Thymus (tissue), 11 donors: ENCODE measurements at regions not wholly inside any gene's neighbourhood (a gene's known extent, or its start where the extent isn't known, plus 50 kb on each side); places are given as distances from the start of the nearest gene placed in this dataset.

Experiments
- DNase-seq, 9 donors: peaks; one replicate each; pipeline ENCODE4 v3.0.0-alpha.2; 2013; ENCODE audit warnings: low spot score in 9 of 9, low read depth in 6 of 9, missing footprints in 1 of 9
- H3K27ac ChIP-seq, 2 donors: one replicate each; pipeline ENCODE4 v1.5.1; 2013; ENCODE audit warnings: control low read depth in 1 of 2, low read depth in 1 of 2, low read length in 1 of 2, mild to moderate bottlenecking in 1 of 2, moderate library complexity in 1 of 2
- H3K27me3 ChIP-seq, 2 donors: one replicate each; pipeline ENCODE4 v1.5.1; 2013; ENCODE audit warnings: low read length in 1 of 2; ENCODE audit not compliant: control insufficient read depth in 2 of 2, insufficient read depth in 1 of 2
- H3K36me3 ChIP-seq, 2 donors: one replicate each; pipeline ENCODE4 v1.5.1; 2013; ENCODE audit warnings: low read length in 1 of 2, mild to moderate bottlenecking in 1 of 2, moderate library complexity in 1 of 2; ENCODE audit not compliant: control insufficient read depth in 2 of 2, insufficient read depth in 2 of 2
- H3K4me1 ChIP-seq, 2 donors: one replicate each; pipeline ENCODE4 v1.5.1; 2013; ENCODE audit warnings: low read length in 2 of 2; ENCODE audit not compliant: control insufficient read depth in 2 of 2, insufficient read depth in 2 of 2
- H3K4me3 ChIP-seq, 2 donors: one replicate each; pipeline ENCODE4 v1.5.1; 2013; ENCODE audit warnings: low read length in 2 of 2, control low read depth in 1 of 2, mild to moderate bottlenecking in 1 of 2
- H3K9me3 ChIP-seq, 2 donors: one replicate each; pipeline ENCODE4 v1.5.1; 2013; ENCODE audit warnings: low read length in 1 of 2, mild to moderate bottlenecking in 1 of 2; ENCODE audit not compliant: control insufficient read depth in 2 of 2, insufficient read depth in 1 of 2
- WGBS: extraction: QIAGEN DNeasy Blood & Tissue Kit; methylation state at CpG from one replicate; pipeline ENCODE4 v1.1.7; 2013; 5-methylcytosine and 5-hydroxymethylcytosine counted together
- donor health status: healthy.

- no peak for DNase-seq
- H3K9me3 ChIP-seq = peaks cover 0 to 1% of the 10 kb centered on the region in 2 donors
- H3K4me3 ChIP-seq = no peak overlapping the region
- no peak overlapping the region for H3K27ac ChIP-seq
- no peaks in the 10 kb centered on the region for H3K36me3 ChIP-seq
- 79% methylated on average over 3 of the region's 3 CpGs for WGBS
- no peaks in the 10 kb centered on the region for H3K4me1 ChIP-seq
- H3K27me3 ChIP-seq = no peaks in the 10 kb centered on the region
Observed at GRCh38 chr7:11970132-11970531, 138.1 kb upstream of the THSD7A start.

GRCh38 chr7:11985376-11985775 is 153.4 kb upstream of the THSD7A start:
- DNase-seq = no peak
- no peaks in the 10 kb centered on the region for H3K36me3 ChIP-seq
- no peaks in the 10 kb centered on the region for H3K27me3 ChIP-seq
- H3K27ac ChIP-seq = no peak overlapping the region
- H3K9me3 ChIP-seq = no peaks in the 10 kb centered on the region
- H3K4me1 ChIP-seq = no peaks in the 10 kb centered on the region
- H3K4me3 ChIP-seq = no peak overlapping the region

GRCh38 chr7:11985971-11986370 is 154.0 kb upstream of the THSD7A start:
- WGBS = 79% methylated on average over 3 of the region's 3 CpGs
- Histone ChIP-seq H3K27ac (no peak overlapping the region), H3K36me3 (no peaks in the 10 kb centered on the region), H3K4me1 (no peaks in the 10 kb centered on the region), H3K4me3 (no peak overlapping the region), H3K9me3 (no peaks in the 10 kb centered on the region), H3K27me3 (no peaks in the 10 kb centered on the region)
- DNase-seq = no peak

- H3K4me1 ChIP-seq = no peaks in the 10 kb centered on the region
- DNase-seq = no peak
- H3K9me3 ChIP-seq = no peaks in the 10 kb centered on the region
- H3K4me3 ChIP-seq = no peak overlapping the region
- WGBS = 82% methylated on average over 1 of the region's 1 CpG
- no peak overlapping the region for H3K27ac ChIP-seq
- H3K27me3 ChIP-seq = no peaks in the 10 kb centered on the region
- H3K36me3 ChIP-seq = no peaks in the 10 kb centered on the region
Observed at GRCh38 chr7:11988186-11988585, 156.2 kb upstream of the THSD7A start.

GRCh38 chr7:12002428-12002827 is 170.4 kb upstream of the THSD7A start:
- WGBS = 97% methylated on average over 1 of the region's 1 CpG
- no peak for DNase-seq
- H3K9me3 ChIP-seq = no peaks in the 10 kb centered on the region

GRCh38 chr7:12004581-12004980 is 172.6 kb upstream of the THSD7A start:
- Histone ChIP-seq H3K27ac (no peak overlapping the region), H3K9me3 (no peaks in the 10 kb centered on the region), H3K4me3 (no peak overlapping the region), H3K4me1 (no peaks in the 10 kb centered on the region), H3K27me3 (no peaks in the 10 kb centered on the region), H3K36me3 (no peaks in the 10 kb centered on the region)
- DNase-seq = no peak
- WGBS = 93% methylated on average over 5 of the region's 5 CpGs

More at GRCh38 chr7:12002428-12002827, 170.4 kb upstream of the THSD7A start:
- Histone ChIP-seq H3K4me3 (no peak overlapping the region), H3K27me3 (no peaks in the 10 kb centered on the region), H3K4me1 (no peaks in the 10 kb centered on the region), H3K36me3 (no peaks in the 10 kb centered on the region), H3K27ac (no peak overlapping the region)

- Histone ChIP-seq H3K4me3 (no peak overlapping the region), H3K4me1 (no peaks in the 10 kb centered on the region), H3K9me3 (no peaks in the 10 kb centered on the region), H3K27me3 (no peaks in the 10 kb centered on the region), H3K27ac (no peak overlapping the region), H3K36me3 (no peaks in the 10 kb centered on the region)
- 65% methylated on average over 2 of the region's 2 CpGs for WGBS
- no peak for DNase-seq
Observed at GRCh38 chr7:12007576-12007975, 175.6 kb upstream of the THSD7A start.

GRCh38 chr7:12013983-12014382 is 182.0 kb upstream of the THSD7A start:
- Histone ChIP-seq H3K27me3 (no peaks in the 10 kb centered on the region), H3K4me3 (no peak overlapping the region), H3K27ac (no peak overlapping the region), H3K36me3 (no peaks in the 10 kb centered on the region), H3K9me3 (no peaks in the 10 kb centered on the region), H3K4me1 (no peaks in the 10 kb centered on the region)
- DNase-seq = no peak
- WGBS = 77% methylated on average over 1 of the region's 1 CpG

GRCh38 chr7:12016439-12016838 is 184.4 kb upstream of the THSD7A start:
- no peak for DNase-seq
- Histone ChIP-seq H3K36me3 (no peaks in the 10 kb centered on the region), H3K9me3 (no peaks in the 10 kb centered on the region), H3K27me3 (no peaks in the 10 kb centered on the region), H3K4me1 (no peaks in the 10 kb centered on the region), H3K27ac (no peak overlapping the region), H3K4me3 (no peak overlapping the region)
- WGBS = 81% methylated on average over 1 of the region's 1 CpG

GRCh38 chr7:12017046-12017445 is 185.0 kb upstream of the THSD7A start:
- Histone ChIP-seq H3K9me3 (no peaks in the 10 kb centered on the region), H3K4me3 (no peak overlapping the region), H3K27ac (no peak overlapping the region), H3K27me3 (no peaks in the 10 kb centered on the region), H3K36me3 (no peaks in the 10 kb centered on the region), H3K4me1 (no peaks in the 10 kb centered on the region)
- 88% methylated on average over 1 of the region's 1 CpG for WGBS
- DNase-seq = no peak
